Fibroblast of pulmonary artery (primary cell): ENCODE measurements at regions not wholly inside any gene's neighbourhood (a gene's known extent, or its start where the extent isn't known, plus 50 kb on each side); places are given as distances from the start of the nearest gene placed in this dataset.

Source experiments
- DNase-seq: peaks from one replicate; pipeline ENCODE4 v3.0.0-alpha.2; 2010; ENCODE audit warnings: low read depth
- H3K4me3 ChIP-seq: replicated peaks from 2 replicates; pipeline ENCODE4 v1.5.1; 2011; ENCODE audit warnings: low read depth, mild to moderate bottlenecking, control low read depth, low read length, moderate library complexity
- CTCF ChIP-seq: IDR thresholded peaks from 2 replicates; pipeline ENCODE4 v1.5.1; 2011; ENCODE audit warnings: mild to moderate bottlenecking, control low read depth, low read length, inconsistent platforms; ENCODE audit errors: missing control alignments

DNA sequence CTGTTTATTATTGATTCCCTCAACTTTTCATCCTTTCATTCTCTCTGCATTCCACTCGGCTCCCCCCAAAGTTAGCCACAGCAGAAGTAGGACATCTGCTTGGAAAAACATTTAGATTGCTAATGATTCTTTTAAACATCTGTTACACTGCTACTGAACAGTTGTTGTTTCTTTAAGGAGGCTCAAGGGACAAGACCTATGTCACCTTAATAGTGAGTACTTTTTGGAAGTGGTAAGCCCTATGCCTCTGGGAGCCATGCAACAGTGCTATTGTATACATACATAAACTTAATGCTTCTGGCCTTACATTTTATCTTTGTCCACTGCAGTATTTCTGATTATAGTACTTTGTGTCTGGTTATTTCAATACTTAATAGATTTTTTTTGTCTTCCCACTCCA is 628.2 kb upstream of the FOXG1 start:
- H3K4me3 ChIP-seq = no peak overlapping the region
- TF ChIP-seq CTCF = no peak
- DNase-seq = no peak

DNA sequence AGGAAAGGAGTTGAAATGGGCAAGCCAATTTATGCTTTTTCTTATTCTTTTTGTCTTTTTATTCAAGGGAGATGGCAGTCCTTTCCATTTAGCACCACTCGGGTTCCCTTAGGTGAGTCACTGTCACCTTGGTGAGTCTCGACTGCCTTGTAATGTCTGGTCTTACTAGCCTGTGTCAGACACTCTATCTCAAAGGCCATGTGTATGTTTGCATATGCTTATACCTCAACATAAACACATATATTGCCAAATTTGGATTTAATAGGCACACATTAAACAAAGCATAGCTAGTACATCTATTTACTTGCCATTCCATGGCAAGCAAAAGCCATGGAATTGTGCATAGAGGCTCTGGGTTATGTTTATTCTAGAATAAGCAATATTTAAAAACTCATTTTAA is 624.9 kb upstream of the FOXG1 start:
- no peak overlapping the region for H3K4me3 ChIP-seq
- no peak for TF ChIP-seq CTCF
- no peak for DNase-seq

GRCh38 chr14:28142400-28143015 is 624.1 kb upstream of the FOXG1 start:
- no peak overlapping the region for H3K4me3 ChIP-seq
- TF ChIP-seq CTCF = peak; percentile 60
- peak; percentile 55 for DNase-seq

DNA sequence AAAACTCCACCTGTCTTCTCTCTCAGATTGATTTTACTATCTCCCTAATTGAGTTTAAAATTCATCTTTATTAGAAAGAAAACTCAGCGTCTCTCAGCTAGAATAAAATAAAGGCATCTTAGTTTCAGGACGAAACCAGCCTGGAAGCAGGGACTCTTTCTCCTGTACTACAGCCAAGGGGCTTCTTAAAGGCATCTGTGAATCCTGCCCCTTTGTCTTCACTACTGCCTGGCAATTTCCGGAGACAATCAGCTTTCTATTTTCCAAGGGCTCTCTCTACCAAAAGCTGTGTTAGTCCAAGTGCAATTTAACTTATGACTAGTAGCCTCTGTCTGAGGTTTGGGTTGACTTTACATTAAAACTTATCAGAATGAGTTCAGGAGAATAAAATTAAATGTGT is 623.3 kb upstream of the FOXG1 start:
- no peak overlapping the region for H3K4me3 ChIP-seq
- no peak for DNase-seq
- no peak for TF ChIP-seq CTCF

- no peak for DNase-seq
- H3K4me3 ChIP-seq = no peak overlapping the region
- no peak for TF ChIP-seq CTCF
These were observed 614.7 kb upstream of the FOXG1 start for GRCh38 chr14:28151926-28152325.

- no peak overlapping the region for H3K4me3 ChIP-seq
- no peak for DNase-seq
- no peak for TF ChIP-seq CTCF
These were observed 614.0 kb upstream of the FOXG1 start for GRCh38 chr14:28152453-28153044.

DNA sequence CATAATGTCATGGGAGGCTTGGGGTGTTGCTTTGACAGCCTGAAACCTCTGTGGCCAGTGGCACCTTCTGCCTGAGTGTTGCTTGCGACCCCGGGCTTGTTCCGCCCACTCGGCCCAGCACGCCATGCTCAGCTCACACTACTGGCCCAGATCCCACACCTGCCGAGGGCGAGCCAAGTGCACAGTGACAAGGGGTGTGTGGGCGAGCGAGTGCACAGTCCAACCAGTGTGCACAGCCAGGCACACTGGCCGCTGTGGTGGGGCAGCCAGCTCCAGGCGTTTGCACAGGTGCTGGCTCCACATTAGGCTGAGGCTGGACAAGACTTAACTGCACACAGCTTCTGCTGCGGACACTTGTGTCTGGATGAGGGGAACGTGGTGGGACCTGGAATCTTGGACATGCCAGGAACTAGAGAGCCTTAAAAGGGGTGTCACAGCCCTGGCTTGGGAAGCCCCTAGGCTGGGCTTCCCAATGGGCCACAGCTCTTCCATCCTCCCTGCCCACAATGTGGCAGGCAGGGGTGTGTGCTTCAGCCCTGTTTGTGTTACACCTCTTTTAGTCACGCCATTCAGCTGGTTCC is 609.2 kb upstream of the FOXG1 start:
- TF ChIP-seq CTCF = no peak
- no peak overlapping the region for H3K4me3 ChIP-seq
- no peak for DNase-seq
